Keratinocyte (primary cell): ENCODE measurements at regions not wholly inside any gene's neighbourhood (a gene's known extent, or its start where the extent isn't known, plus 50 kb on each side); places are given as distances from the start of the nearest gene placed in this dataset.

ENCODE experiments used
- DNase-seq: peaks from one replicate; pipeline ENCODE4 v3.0.0-alpha.2; 2011; ENCODE audit warnings: low read depth, missing footprints, low spot score
- FAIRE-seq: peaks from 2 replicates; lab custom pipeline; 2011; peaks lifted over from hg19 to GRCh38; lab: Jason Lieb, UNC
- H2AFZ ChIP-seq: 2 replicates; pipeline ENCODE4 v1.6.0; 2012; ENCODE audit warnings: low read length, control low read depth, inconsistent platforms; ENCODE audit not compliant: control insufficient read depth
- H3K27ac ChIP-seq: 2 replicates; pipeline ENCODE4 v1.5.1; 2011; ENCODE audit warnings: low read length; ENCODE audit not compliant: control insufficient read depth, insufficient read depth
- H3K27me3 ChIP-seq: 3 replicates; pipeline ENCODE4 v1.6.0; 2011; ENCODE audit warnings: low read length; ENCODE audit not compliant: control insufficient read depth, insufficient read depth; ENCODE audit errors: extremely low read depth
- H3K36me3 ChIP-seq, 2 experiments: 2 replicates in 1 of 2; 3 replicates in 1 of 2; pipeline ENCODE4 v1.5.1; 2011; ENCODE audit warnings: low read length in 2 of 2, mild to moderate bottlenecking in 1 of 2; ENCODE audit not compliant: control insufficient read depth in 2 of 2, insufficient read depth in 2 of 2; ENCODE audit errors: extremely low read depth in 1 of 2
- H3K4me1 ChIP-seq: 3 replicates; pipeline ENCODE4 v1.5.1; 2011; ENCODE audit warnings: low read length; ENCODE audit not compliant: control insufficient read depth, insufficient read depth; ENCODE audit errors: extremely low read depth
- H3K4me2 ChIP-seq: 3 replicates; pipeline ENCODE4 v1.6.0; 2011; ENCODE audit warnings: low read depth, low read length; ENCODE audit not compliant: control insufficient read depth, insufficient read depth; ENCODE audit errors: extremely low read depth
- H3K4me3 ChIP-seq, 3 experiments: fragments of 200-600 bp in 1 of 3; sonication (generic) in 1 of 3; 2 replicates in 2 of 3; 3 replicates in 1 of 3; pipeline ENCODE4 v1.5.1; 2011 to 2016; ENCODE audit warnings: low read length in 3 of 3, mild to moderate bottlenecking in 3 of 3, control low read depth in 2 of 3, inconsistent platforms in 1 of 3, low read depth in 1 of 3, mixed read lengths in 1 of 3, mixed run types in 1 of 3, moderate library complexity in 1 of 3; ENCODE audit not compliant: control insufficient read depth in 2 of 3, insufficient read depth in 2 of 3; ENCODE audit errors: extremely low read depth in 1 of 3
- H3K79me2 ChIP-seq: 2 replicates; pipeline ENCODE4 v1.6.0; 2012; ENCODE audit warnings: low read length; ENCODE audit not compliant: control insufficient read depth, insufficient read depth
- H3K9ac ChIP-seq: 3 replicates; pipeline ENCODE4 v1.6.0; 2011; ENCODE audit warnings: low read length; ENCODE audit not compliant: control insufficient read depth, insufficient read depth; ENCODE audit errors: extremely low read depth
- H3K9me1 ChIP-seq: 3 replicates; pipeline ENCODE4 v1.6.0; 2011; ENCODE audit warnings: low read length; ENCODE audit not compliant: control insufficient read depth, insufficient read depth; ENCODE audit errors: extremely low read depth
- H3K9me3 ChIP-seq: 2 replicates; pipeline ENCODE4 v1.5.1; 2012; ENCODE audit warnings: low read depth, low read length; ENCODE audit not compliant: control insufficient read depth
- H4K20me1 ChIP-seq: 3 replicates; pipeline ENCODE4 v1.6.0; 2011; ENCODE audit warnings: low read length; ENCODE audit not compliant: control insufficient read depth, insufficient read depth; ENCODE audit errors: extremely low read depth
- EZH2 ChIP-seq: IDR thresholded peaks from one replicate; pipeline ENCODE4 v1.6.1; 2012; ENCODE audit warnings: inconsistent platforms, mild to moderate bottlenecking, low read length, moderate library complexity
- dilution Hi-C: fragments of 300-500 bp; cut with MboI; formaldehyde crosslinking; loops from one replicate; pipeline ENCODE4 v1.7.0; 2020; ENCODE audit warnings: low sequenced_read_pairs; ENCODE audit not compliant: extremely low pct_ligation_motif_present
- TF ChIP-seq, protein P1 (sequence below), 3 experiments: IDR thresholded peaks in 1 of 3; conservative IDR thresholded peaks in 1 of 3; optimal IDR thresholded peaks in 1 of 3; 2 replicates in 2 of 3; 3 replicates in 1 of 3; pipeline versions ENCODE3 to v1.5.1; 2011; ENCODE audit warnings: low read length in 3 of 3, mild to moderate bottlenecking in 3 of 3, moderate library complexity in 2 of 3, control low read depth in 1 of 3, inconsistent platforms in 1 of 3; ENCODE audit not compliant: insufficient read depth in 2 of 3; ENCODE audit errors: extremely low read depth in 1 of 3

GRCh38 chr5:68821056-68821455 lies 272.8 kb upstream of the SLC30A5 start:
- FAIRE-seq (no peak), DNase-seq (no peak)
- Histone ChIP-seq H3K36me3 (no peaks in the 10 kb centered on the region), H3K9ac (no peak overlapping the region), H3K9me3 (no peaks in the 10 kb centered on the region), H2AFZ (no peak overlapping the region), H3K27ac (no peak overlapping the region), H3K4me1 (no peaks in the 10 kb centered on the region), H3K4me3 (no peak overlapping the region), H4K20me1 (no peaks in the 10 kb centered on the region), H3K4me2 (no peak overlapping the region), H3K27me3 (peaks cover 4% of the 10 kb centered on the region), H3K9me1 (no peaks in the 10 kb centered on the region), H3K79me2 (no peaks in the 10 kb centered on the region)
- TF ChIP-seq, protein P1, sequence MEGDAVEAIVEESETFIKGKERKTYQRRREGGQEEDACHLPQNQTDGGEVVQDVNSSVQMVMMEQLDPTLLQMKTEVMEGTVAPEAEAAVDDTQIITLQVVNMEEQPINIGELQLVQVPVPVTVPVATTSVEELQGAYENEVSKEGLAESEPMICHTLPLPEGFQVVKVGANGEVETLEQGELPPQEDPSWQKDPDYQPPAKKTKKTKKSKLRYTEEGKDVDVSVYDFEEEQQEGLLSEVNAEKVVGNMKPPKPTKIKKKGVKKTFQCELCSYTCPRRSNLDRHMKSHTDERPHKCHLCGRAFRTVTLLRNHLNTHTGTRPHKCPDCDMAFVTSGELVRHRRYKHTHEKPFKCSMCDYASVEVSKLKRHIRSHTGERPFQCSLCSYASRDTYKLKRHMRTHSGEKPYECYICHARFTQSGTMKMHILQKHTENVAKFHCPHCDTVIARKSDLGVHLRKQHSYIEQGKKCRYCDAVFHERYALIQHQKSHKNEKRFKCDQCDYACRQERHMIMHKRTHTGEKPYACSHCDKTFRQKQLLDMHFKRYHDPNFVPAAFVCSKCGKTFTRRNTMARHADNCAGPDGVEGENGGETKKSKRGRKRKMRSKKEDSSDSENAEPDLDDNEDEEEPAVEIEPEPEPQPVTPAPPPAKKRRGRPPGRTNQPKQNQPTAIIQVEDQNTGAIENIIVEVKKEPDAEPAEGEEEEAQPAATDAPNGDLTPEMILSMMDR (optimal IDR thresholded peaks at IDR 0.05 in 1 of 3, IDR thresholded peaks at IDR 0.05 in 1 of 3, conservative IDR thresholded peaks at IDR 0.05 in 1 of 3; ENCODE audit: extremely low read depth in 1 of 3, insufficient read depth in 2 of 3, low read length in 3 of 3): no peak
- no peak for TF ChIP-seq EZH2
- dilution Hi-C loops: no loop called here

GRCh38 chr5:68822796-68823195 lies 271.0 kb upstream of the SLC30A5 start:
- FAIRE-seq (no peak), DNase-seq (no peak)
- peaks cover 4% of the 10 kb centered on the region for H3K27me3 ChIP-seq
- H4K20me1 ChIP-seq: no peaks in the 10 kb centered on the region
- dilution Hi-C loops: no loop called here
- no peak overlapping the region for H3K4me3 ChIP-seq
- H3K9me3 ChIP-seq: no peaks in the 10 kb centered on the region
- no peaks in the 10 kb centered on the region for H3K9me1 ChIP-seq
- no peak overlapping the region for H3K4me2 ChIP-seq
- H3K4me1 ChIP-seq: no peaks in the 10 kb centered on the region
- H3K9ac ChIP-seq: no peak overlapping the region
- no peak overlapping the region for H3K27ac ChIP-seq
- no peak overlapping the region for H2AFZ ChIP-seq
- no peaks in the 10 kb centered on the region for H3K79me2 ChIP-seq
- no peak for TF ChIP-seq EZH2
- TF ChIP-seq, protein P1 (optimal IDR thresholded peaks at IDR 0.05 in 1 of 3, IDR thresholded peaks at IDR 0.05 in 1 of 3, conservative IDR thresholded peaks at IDR 0.05 in 1 of 3; ENCODE audit: extremely low read depth in 1 of 3, insufficient read depth in 2 of 3, low read length in 3 of 3): no peak
- no peaks in the 10 kb centered on the region for H3K36me3 ChIP-seq
